ENCODE measurements at regions not wholly inside any gene's neighbourhood (a gene's known extent, or its start where the extent isn't known, plus 50 kb on each side); places are given as distances from the start of the nearest gene placed in this dataset.

- DNase-seq (ENCODE audit: low spot score): no peak
These were observed 906.1 kb upstream of the SLC39A10 start for GRCh38 chr2:194750926-194751325.

- DNase-seq (ENCODE audit: low spot score): no peak
These were observed 911.4 kb upstream of the SLC39A10 start for GRCh38 chr2:194745557-194746146.

- DNase-seq (ENCODE audit: low spot score): no peak
These were observed 914.3 kb upstream of the SLC39A10 start for GRCh38 chr2:194742706-194743105.

GRCh38 chr2:194739217-194739616, 917.8 kb upstream of the SLC39A10 start:
- DNase-seq (ENCODE audit: low spot score): no peak

GRCh38 chr2:194735837-194736542, 921.0 kb upstream of the SLC39A10 start:
- DNase-seq (ENCODE audit: low spot score): no peak

- DNase-seq (ENCODE audit: low spot score): no peak
These were observed 926.8 kb upstream of the SLC39A10 start for GRCh38 chr2:194730266-194730665.

- no peak for DNase-seq (ENCODE audit: low spot score)
These were observed 931.9 kb upstream of the SLC39A10 start for GRCh38 chr2:194725169-194725568.

GRCh38 chr2:194723446-194723845, 933.6 kb upstream of the SLC39A10 start:
- no peak for DNase-seq (ENCODE audit: low spot score)

GRCh38 chr2:194721227-194721626, 935.8 kb upstream of the SLC39A10 start:
- DNase-seq (ENCODE audit: low spot score): no peak

GRCh38 chr2:194720462-194720861, 936.6 kb upstream of the SLC39A10 start:
- DNase-seq (ENCODE audit: low spot score): no peak

GRCh38 chr2:194718881-194719280, 938.1 kb upstream of the SLC39A10 start:
- no peak for DNase-seq (ENCODE audit: low spot score)

GRCh38 chr2:194714541-194714940, 942.5 kb upstream of the SLC39A10 start:
- DNase-seq (ENCODE audit: low spot score): no peak

- no peak for DNase-seq (ENCODE audit: low spot score)
These were observed 947.2 kb upstream of the SLC39A10 start for GRCh38 chr2:194709840-194710239.

- no peak for DNase-seq (ENCODE audit: low spot score)
These were observed 950.8 kb upstream of the SLC39A10 start for GRCh38 chr2:194706179-194706578.

GRCh38 chr2:194705398-194705797, 951.6 kb upstream of the SLC39A10 start:
- no peak for DNase-seq (ENCODE audit: low spot score)

GRCh38 chr2:194700726-194701125, 956.3 kb upstream of the SLC39A10 start:
- DNase-seq (ENCODE audit: low spot score): no peak

- DNase-seq (ENCODE audit: low spot score): no peak
These were observed 956.9 kb upstream of the SLC39A10 start for GRCh38 chr2:194700116-194700515.

- no peak for DNase-seq (ENCODE audit: low spot score)
These were observed 959.0 kb upstream of the SLC39A10 start for GRCh38 chr2:194698012-194698411.

GRCh38 chr2:194697439-194697838, 959.6 kb upstream of the SLC39A10 start:
- no peak for DNase-seq (ENCODE audit: low spot score)

GRCh38 chr2:194696690-194697089, 960.3 kb upstream of the SLC39A10 start:
- no peak for DNase-seq (ENCODE audit: low spot score)

- no peak for DNase-seq (ENCODE audit: low spot score)
These were observed 970.5 kb upstream of the SLC39A10 start for GRCh38 chr2:194686569-194686968.

- DNase-seq (ENCODE audit: low spot score): no peak
These were observed 983.0 kb upstream of the SLC39A10 start for GRCh38 chr2:194674043-194674442.

- no peak for DNase-seq (ENCODE audit: low spot score)
These were observed 984.0 kb upstream of the SLC39A10 start for GRCh38 chr2:194672994-194673393.

GRCh38 chr2:194661431-194661830, 995.6 kb upstream of the SLC39A10 start:
- no peak for DNase-seq (ENCODE audit: low spot score)
